B cell (primary cell): ENCODE measurements at regions not wholly inside any gene's neighbourhood (a gene's known extent, or its start where the extent isn't known, plus 50 kb on each side); places are given as distances from the start of the nearest gene placed in this dataset.
"Not testable (repeated sequence)": the region's sequence is repeated elsewhere in the genome, so short reads cannot be mapped to it uniquely, and the experiment has no call there.

ENCODE experiments used
- ATAC-seq: fragments of 200-7000 bp; cut with Tn5 transposase; one replicate; pipeline ENCODE4 v1.10.0; 2021; ENCODE audit warnings: low read depth, mild to moderate bottlenecking, moderate number of reproducible peaks, moderate library complexity
- CTCF ChIA-PET: fragments of 350-600 bp; sonication (Branson Sonifier 250); formaldehyde crosslinking; loops from one replicate; lab custom pipeline; 2021; ENCODE audit warnings: antibody characterized with exemption, inconsistent platforms; lab: Charles Lee
- POLR2A ChIA-PET: fragments of 350-600 bp; sonication (Branson Sonifier 250); formaldehyde crosslinking; loops from one replicate; lab custom pipeline; 2021; ENCODE audit warnings: antibody characterized with exemption; lab: Charles Lee
- DNase-seq: peaks from one replicate; pipeline ENCODE4 v3.0.0; 2013
- H2AFZ ChIP-seq: 2 replicates; pipeline ENCODE4 v1.6.1; 2012; ENCODE audit warnings: mild to moderate bottlenecking, low read depth, low read length; ENCODE audit not compliant: insufficient read depth, poor library complexity, severe bottlenecking
- H3K27ac ChIP-seq, 2 donors: 1 replicate in 1 of 2; 2 replicates in 1 of 2; pipeline ENCODE4 v1.5.1; 2012 to 2013; ENCODE audit warnings: low read length in 2 of 2, mild to moderate bottlenecking in 2 of 2, moderate library complexity in 1 of 2
- H3K27me3 ChIP-seq, 4 experiments: fragments of 200-600 bp in 1 of 4; sonication (generic) in 1 of 4; replicated peaks in 1 of 4; 1 replicate in 2 of 4; 2 replicates in 2 of 4; pipeline versions ENCODE4 v1.6.1 to v1.7.0; 2013 to 2016; ENCODE audit warnings: low read length in 3 of 4, mild to moderate bottlenecking in 2 of 4, mixed read lengths in 1 of 4, moderate library complexity in 1 of 4; ENCODE audit not compliant: insufficient read depth in 4 of 4, control insufficient read depth in 3 of 4; ENCODE audit errors: control extremely low read depth in 1 of 4
- H3K36me3 ChIP-seq, 2 experiments: replicated peaks in 1 of 2; 1 replicate in 1 of 2; 2 replicates in 1 of 2; pipeline versions ENCODE4 v1.6.1 to v1.7.1; 2013; ENCODE audit warnings: low read length in 1 of 2; ENCODE audit not compliant: insufficient read depth in 2 of 2, control insufficient read depth in 1 of 2; ENCODE audit errors: control extremely low read depth in 1 of 2, extremely low read depth in 1 of 2
- H3K4me1 ChIP-seq, 2 donors: fragments of 200-600 bp in 1 of 2; sonication (generic) in 1 of 2; 1 replicate in 1 of 2; 2 replicates in 1 of 2; pipeline versions ENCODE4 v1.5.1 to v1.6.1; 2013 to 2017; ENCODE audit warnings: low read length in 2 of 2; ENCODE audit not compliant: control insufficient read depth in 2 of 2, insufficient read depth in 2 of 2
- H3K4me2 ChIP-seq: replicated peaks from 2 replicates; pipeline ENCODE3; 2012; ENCODE audit warnings: mild to moderate bottlenecking, low read depth, low read length; ENCODE audit not compliant: poor library complexity, severe bottlenecking
- H3K4me3 ChIP-seq, 5 experiments: fragments of 200-600 bp in 1 of 5; sonication (generic) in 1 of 5; 1 replicate in 3 of 5; 2 replicates in 2 of 5; pipeline versions ENCODE4 v1.5.1 to v1.7.0; 2011 to 2016; ENCODE audit warnings: low read length in 4 of 5, mild to moderate bottlenecking in 4 of 5, low read depth in 2 of 5, control low read depth in 1 of 5, moderate library complexity in 1 of 5; ENCODE audit not compliant: insufficient read depth in 1 of 5; ENCODE audit errors: control extremely low read depth in 1 of 5, extremely low read depth in 1 of 5
- H3K79me2 ChIP-seq: fragments of 200-600 bp; sonication (generic); one replicate; pipeline ENCODE4 v1.6.0; 2016; ENCODE audit warnings: low read length; ENCODE audit not compliant: control insufficient read depth, insufficient read depth
- H3K9ac ChIP-seq: fragments of 200-600 bp; sonication (generic); 2 replicates; pipeline ENCODE4 v1.6.1; 2017; ENCODE audit warnings: mild to moderate bottlenecking, low read length, moderate library complexity
- H3K9me3 ChIP-seq, 3 donors: one replicate each; pipeline versions ENCODE4 v1.6.1 to v1.7.1; 2013; ENCODE audit warnings: low read length in 2 of 3; ENCODE audit not compliant: control insufficient read depth in 2 of 3, insufficient read depth in 1 of 3; ENCODE audit errors: control extremely low read depth in 1 of 3
- H4K20me1 ChIP-seq: 2 replicates; pipeline ENCODE4 v1.6.0; 2012; ENCODE audit warnings: mild to moderate bottlenecking, low read length; ENCODE audit not compliant: insufficient read depth, control insufficient read depth, poor library complexity, severe bottlenecking
- H3K27ac Mint-ChIP-seq: one replicate; pipeline ENCODE4 v1.8.0; 2021; ENCODE audit warnings: mixed read lengths
- H3K27me3 Mint-ChIP-seq: one replicate; pipeline ENCODE4 v1.8.0; 2021; ENCODE audit warnings: mixed read lengths
- H3K4me1 Mint-ChIP-seq: one replicate; pipeline ENCODE4 v1.8.0; 2021; ENCODE audit warnings: mixed read lengths
- H3K4me3 Mint-ChIP-seq: one replicate; pipeline ENCODE4 v1.8.0; 2021; ENCODE audit warnings: mixed read lengths
- H3K9me3 Mint-ChIP-seq: one replicate; pipeline ENCODE4 v1.8.0; 2022; ENCODE audit warnings: mixed read lengths; ENCODE audit not compliant: insufficient read depth
- EZH2 ChIP-seq: IDR thresholded peaks from 2 replicates; pipeline ENCODE4 v1.6.1; 2012; ENCODE audit warnings: borderline replicate concordance, low read depth, mild to moderate bottlenecking, moderate library complexity, low read length; ENCODE audit not compliant: insufficient read depth, poor library complexity, severe bottlenecking
- WGBS: methylation state at CpG from one replicate; pipeline ENCODE4 v1.1.5; 2013; ENCODE audit warnings: missing lambda C conversion rate; ENCODE audit not compliant: insufficient coverage; 5-methylcytosine and 5-hydroxymethylcytosine counted together
- intact Hi-C: fragments of 100-400 bp; cut with micrococcal nuclease; formaldehyde crosslinking; loops from one replicate; pipeline ENCODE4 v1.10.0; 2022
- TF ChIP-seq, protein P1 (sequence below): fragments of 200-600 bp; IDR thresholded peaks from one replicate; pipeline ENCODE4 v1.8.0; 2022; ENCODE audit warnings: antibody characterized with exemption, mild to moderate bottlenecking

DNA sequence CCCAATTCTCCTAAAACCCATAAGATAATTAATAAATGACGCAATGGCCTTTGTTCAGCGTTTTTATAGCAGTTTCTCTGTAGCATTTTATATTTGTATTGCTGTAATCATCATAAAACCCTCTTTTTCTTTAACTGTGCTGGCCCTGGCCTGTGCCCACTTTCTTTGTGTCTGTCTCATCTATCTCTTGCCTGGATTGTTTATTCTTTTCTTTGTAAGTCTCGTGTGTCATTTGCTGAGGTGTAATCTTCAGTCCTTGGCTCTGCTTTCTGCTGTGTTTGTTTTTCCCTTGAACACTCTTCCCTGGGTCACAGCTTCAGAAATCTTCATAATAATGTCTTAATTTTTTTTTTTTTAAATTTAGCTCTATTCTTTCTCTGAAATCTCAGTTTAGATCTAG, 525.8 kb upstream of the LINC00305 start:
- Mint-ChIP-seq H3K27me3 (no peaks in the 10 kb centered on the region), H3K27ac (no peak overlapping the region), H3K4me1 (peaks cover 12% of the 10 kb centered on the region), H3K9me3 (no peaks in the 10 kb centered on the region), H3K4me3 (no peak overlapping the region)
- no peak overlapping the region for H3K27ac ChIP-seq
- no peak overlapping the region for H3K4me2 ChIP-seq
- no peaks in the 10 kb centered on the region for H3K36me3 ChIP-seq
- no peak for TF ChIP-seq EZH2
- TF ChIP-seq, protein P1, sequence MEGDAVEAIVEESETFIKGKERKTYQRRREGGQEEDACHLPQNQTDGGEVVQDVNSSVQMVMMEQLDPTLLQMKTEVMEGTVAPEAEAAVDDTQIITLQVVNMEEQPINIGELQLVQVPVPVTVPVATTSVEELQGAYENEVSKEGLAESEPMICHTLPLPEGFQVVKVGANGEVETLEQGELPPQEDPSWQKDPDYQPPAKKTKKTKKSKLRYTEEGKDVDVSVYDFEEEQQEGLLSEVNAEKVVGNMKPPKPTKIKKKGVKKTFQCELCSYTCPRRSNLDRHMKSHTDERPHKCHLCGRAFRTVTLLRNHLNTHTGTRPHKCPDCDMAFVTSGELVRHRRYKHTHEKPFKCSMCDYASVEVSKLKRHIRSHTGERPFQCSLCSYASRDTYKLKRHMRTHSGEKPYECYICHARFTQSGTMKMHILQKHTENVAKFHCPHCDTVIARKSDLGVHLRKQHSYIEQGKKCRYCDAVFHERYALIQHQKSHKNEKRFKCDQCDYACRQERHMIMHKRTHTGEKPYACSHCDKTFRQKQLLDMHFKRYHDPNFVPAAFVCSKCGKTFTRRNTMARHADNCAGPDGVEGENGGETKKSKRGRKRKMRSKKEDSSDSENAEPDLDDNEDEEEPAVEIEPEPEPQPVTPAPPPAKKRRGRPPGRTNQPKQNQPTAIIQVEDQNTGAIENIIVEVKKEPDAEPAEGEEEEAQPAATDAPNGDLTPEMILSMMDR = no peak
- WGBS = no CpG with 5 or more reads among the region's 3 CpGs
- intact Hi-C loops = no loop called here
- peaks cover 9 to 13% of the 10 kb centered on the region in 2 donors for H3K4me1 ChIP-seq
- H3K27me3 ChIP-seq = no peaks in the 10 kb centered on the region
- no peak for DNase-seq
- H4K20me1 ChIP-seq = no peaks in the 10 kb centered on the region
- H3K79me2 ChIP-seq = no peaks in the 10 kb centered on the region
- H3K4me3 ChIP-seq = no peak overlapping the region
- H3K9ac ChIP-seq = no peak overlapping the region
- no peak overlapping the region for H2AFZ ChIP-seq
- CTCF ChIA-PET = no interaction called here
- POLR2A ChIA-PET = no interaction called here
- peaks cover 0 to 5% (median 0%) of the 10 kb centered on the region in 3 donors for H3K9me3 ChIP-seq
- ATAC-seq = no peak

- H3K27ac ChIP-seq, H3K4me1 Mint-ChIP-seq, DNase-seq, H3K4me3 Mint-ChIP-seq, H3K9me3 Mint-ChIP-seq, H3K27me3 ChIP-seq, POLR2A ChIA-PET, H3K27ac Mint-ChIP-seq, H4K20me1 ChIP-seq, ATAC-seq, H3K9me3 ChIP-seq, H3K27me3 Mint-ChIP-seq, CTCF ChIA-PET, H3K4me2 ChIP-seq, H3K4me1 ChIP-seq, H3K36me3 ChIP-seq, H3K4me3 ChIP-seq, intact Hi-C loops, H3K79me2 ChIP-seq, H3K9ac ChIP-seq, H2AFZ ChIP-seq: not testable (repeated sequence)
- 69% methylated on average over 5 of the region's 5 CpGs for WGBS
Observed at GRCh38 chr18:64671293-64671692, 522.4 kb upstream of the LINC00305 start.
